GM18508 (cell line): ENCODE measurements at regions not wholly inside any gene's neighbourhood (a gene's known extent, or its start where the extent isn't known, plus 50 kb on each side); places are given as distances from the start of the nearest gene placed in this dataset.
"Not testable (repeated sequence)": the region's sequence is repeated elsewhere in the genome, so short reads cannot be mapped to it uniquely, and the experiment has no call there.

Source experiments
- ATAC-seq: cut with Tn5 transposase; IDR thresholded peaks from one replicate; pipeline ENCODE4 v1.9.1; 2021; ENCODE audit warnings: moderate number of reproducible peaks; ENCODE audit not compliant: insufficient read depth, unreplicated experiment

- ATAC-seq, result no peak
Observed at GRCh38 chr6:22349051-22349450, 52.2 kb upstream of the PRL start.

DNA sequence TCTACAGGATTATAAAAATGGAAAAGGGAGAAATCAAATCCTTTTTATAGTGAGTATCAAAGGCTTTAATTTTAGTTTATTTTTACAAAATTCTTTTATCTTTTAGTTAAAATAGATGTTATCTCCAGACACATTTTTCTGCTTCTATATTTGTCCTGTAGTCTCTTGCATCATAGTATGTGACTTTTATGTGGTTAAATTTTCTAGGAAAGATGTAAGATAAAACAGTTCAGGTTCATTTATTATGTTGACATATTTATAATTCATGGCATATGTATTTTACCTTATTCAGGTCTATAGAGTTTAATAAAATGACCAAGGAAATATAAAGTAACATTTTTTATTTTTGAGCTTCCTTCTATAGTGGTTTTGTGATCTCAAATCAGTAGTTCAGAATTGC lies 52.7 kb upstream of the PRL start:
- ATAC-seq, result no peak

- no peak for ATAC-seq
Observed at GRCh38 chr6:22350109-22350508, 53.3 kb upstream of the PRL start.

DNA sequence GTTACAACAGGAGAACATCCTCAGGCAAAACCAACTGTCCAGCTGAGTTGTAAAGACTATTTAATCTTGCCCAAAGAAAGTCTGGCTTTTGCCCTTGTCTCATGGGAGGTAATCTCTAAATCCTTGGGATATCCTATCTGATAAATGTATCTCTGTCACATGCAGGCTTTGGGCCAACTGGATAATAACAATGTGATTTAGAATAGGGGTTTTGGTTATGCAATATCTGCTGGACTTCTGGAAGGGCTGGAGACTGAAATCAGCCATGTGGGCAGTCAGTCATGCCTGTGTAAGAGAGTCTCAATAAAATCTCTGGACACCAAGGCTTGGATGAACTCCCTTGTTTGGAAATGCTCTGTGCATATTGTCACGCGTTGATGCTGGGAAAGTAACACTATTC lies 56.3 kb upstream of the PRL start:
- ATAC-seq, result no peak

- ATAC-seq, result no peak
Observed at GRCh38 chr6:22356362-22356940, 59.6 kb upstream of the PRL start.

GRCh38 chr6:22357724-22358189 lies 60.9 kb upstream of the PRL start:
- ATAC-seq, result peak; percentile 83

DNA sequence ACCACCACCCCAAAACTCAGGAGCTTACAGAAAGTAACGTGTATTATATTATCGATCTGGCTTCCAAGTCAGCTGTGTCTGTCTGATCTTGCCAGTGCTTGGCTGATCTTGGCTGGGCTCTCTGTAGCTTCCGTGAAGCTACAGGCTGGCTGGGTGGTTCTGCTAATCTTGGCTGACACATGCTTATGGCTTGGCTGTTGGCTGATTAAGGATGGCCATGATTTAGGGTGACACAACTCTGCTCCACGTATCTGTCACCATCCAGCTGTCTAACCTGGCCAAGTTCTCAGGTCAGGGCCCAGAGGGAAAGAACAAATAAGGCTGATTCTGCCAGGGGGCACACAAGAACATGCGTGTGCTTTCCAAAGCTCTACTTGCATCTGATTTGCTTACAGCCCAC lies 64.7 kb upstream of the PRL start:
- ATAC-seq, result no peak

DNA sequence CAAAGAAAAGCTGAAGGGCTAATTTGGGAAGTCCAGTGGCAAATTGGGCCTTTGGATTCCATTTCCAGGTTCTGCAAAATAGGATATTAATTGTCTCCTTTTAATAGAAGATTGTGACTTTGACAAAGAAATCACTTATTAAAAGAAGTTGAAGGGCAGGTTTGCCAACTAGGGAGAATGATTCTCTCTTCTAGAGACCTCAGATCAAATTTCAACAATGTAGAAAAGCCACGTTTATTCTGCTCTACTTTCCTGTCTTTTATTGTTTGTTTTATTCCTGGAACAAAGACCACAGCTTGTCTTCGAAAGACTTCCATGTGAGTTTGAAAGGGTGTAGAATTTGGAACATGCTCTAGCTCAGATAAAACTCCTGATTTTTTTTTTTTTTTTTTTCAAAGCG lies 65.5 kb upstream of the PRL start:
- no peak for ATAC-seq

DNA sequence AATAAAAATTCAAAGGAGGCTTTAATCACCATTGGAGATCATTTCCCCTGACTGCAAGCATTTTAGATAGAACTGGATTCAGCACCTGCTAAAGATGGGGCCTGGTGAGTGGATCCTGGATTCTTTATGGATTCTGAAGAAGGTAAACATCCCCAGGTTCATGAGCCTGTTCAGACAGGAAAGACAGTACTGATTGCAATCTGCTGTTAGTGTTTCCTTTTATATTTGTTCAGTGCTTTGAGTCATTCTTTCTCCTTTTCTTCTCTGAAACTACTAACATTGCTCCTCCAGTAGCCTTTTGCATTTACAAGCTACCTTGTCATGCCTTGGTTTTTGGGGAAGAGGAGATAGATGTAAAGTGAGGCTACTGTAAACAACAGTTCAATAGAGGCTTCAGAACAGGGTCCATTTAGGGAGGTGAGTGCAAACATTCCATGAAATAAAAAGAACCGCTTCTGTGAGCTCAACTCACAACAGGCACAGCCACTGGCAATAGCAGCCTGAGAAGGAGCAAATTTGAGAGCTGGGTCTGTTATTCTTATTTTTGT lies 66.4 kb upstream of the PRL start:
- no peak for ATAC-seq

DNA sequence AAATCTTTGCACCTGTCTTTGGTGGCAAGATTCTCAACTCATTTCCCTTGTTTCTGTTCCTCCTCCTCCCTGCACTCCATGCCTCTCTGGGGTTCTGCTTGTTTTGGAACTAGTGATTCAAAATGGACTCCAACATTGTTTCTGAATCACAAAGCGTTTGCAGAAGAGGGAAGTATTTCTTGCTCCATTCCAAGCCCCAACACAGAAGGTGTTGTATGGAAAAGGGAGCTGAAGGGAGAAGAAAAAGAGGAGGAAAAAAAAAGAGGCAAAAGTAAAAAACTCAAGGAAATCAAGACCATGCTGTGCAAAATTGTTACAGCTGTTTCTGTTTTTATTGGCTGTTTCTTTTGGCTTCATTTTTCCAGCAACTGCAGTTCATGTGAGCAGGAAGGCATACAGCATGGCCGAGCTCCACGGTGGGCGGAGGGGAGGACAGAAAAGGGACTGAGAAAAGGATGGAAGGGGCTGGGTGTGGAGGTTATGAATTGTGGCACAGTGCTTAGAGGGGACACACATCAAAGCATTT lies 66.9 kb upstream of the PRL start:
- no peak for ATAC-seq

DNA sequence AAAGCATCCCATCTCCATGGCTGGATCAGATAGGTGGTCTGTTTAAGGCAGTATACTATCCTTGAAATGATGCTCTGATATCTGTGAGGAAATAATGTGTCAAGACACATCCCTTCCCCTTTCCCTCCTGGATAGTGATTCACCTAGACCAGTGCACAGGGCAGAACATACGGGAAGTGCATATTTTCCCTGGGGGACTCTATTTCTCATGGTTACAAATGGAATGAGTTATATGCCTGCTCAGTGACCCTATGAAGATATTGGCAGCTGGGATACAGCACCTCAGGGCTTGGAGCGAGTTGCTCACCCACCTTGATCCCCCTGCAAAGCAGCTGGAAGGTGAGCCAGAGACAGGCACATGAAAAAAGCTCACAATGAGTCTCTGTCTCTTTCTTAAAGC lies 67.5 kb upstream of the PRL start:
- ATAC-seq, result no peak

- no peak for ATAC-seq
Observed at GRCh38 chr6:22366214-22366613, 69.4 kb upstream of the PRL start.

DNA sequence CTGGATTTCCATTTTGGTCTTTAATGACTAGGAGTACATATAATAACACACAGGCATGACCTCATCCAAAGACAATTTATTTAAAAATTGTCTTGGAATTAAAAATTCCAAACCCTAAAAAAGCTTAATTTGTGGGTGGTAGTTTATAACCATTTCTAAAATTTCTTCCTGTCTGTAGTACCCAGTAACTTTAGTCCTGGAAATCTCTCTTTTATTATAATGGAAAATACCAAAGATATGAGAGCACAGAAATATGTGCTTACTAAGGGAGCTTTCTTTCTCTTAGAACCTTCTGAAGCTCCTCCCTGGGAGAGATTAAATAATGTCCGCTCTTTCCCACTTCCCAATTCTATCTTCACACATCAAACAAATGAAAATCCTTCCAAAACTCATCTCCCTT lies 70.5 kb upstream of the PRL start:
- no peak for ATAC-seq

- no peak for ATAC-seq
Observed at GRCh38 chr6:22368794-22369193, 72.0 kb upstream of the PRL start.

DNA sequence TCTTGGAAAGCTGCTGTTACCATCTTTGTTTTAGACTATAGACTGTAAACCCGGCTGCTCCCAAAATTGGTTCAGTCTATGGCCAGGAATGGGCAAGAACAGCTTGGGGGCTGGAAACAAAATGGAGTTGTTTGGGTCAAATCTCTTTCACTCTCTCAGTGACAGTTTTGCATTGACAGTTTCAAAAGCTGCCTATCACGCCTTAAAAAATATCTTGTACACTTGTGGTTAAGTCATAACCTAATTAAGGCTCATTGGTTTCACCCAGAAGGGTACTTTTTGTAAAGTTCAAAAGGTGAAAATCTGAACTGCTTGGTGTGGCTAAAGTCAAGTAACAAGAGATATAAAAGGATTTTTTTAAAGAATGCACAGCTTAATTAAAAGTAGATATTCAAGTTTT lies 76.1 kb upstream of the PRL start:
- peak; percentile 91 for ATAC-seq

DNA sequence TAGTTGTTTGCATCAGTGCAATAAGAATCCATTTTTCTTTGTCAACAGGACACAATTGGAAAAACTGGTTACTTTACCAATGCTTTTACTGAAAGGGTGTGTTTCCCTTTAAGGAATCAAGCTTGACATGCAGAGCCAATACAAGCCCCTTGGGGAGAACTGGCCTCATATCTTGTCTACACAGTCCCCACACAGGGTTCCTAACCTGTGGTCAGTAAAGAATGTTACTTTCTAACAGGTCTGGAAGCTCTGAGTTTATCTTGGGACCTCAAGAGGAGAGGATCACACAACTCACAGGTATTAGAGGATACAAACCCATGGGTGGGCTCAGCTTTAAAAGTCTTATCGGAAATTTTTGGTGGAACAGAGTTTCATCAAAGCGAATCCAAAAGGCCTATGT lies 78.1 kb upstream of the PRL start:
- not testable (repeated sequence) for ATAC-seq

GRCh38 chr6:22376293-22376692 lies 79.5 kb upstream of the PRL start:
- not testable (repeated sequence) for ATAC-seq

DNA sequence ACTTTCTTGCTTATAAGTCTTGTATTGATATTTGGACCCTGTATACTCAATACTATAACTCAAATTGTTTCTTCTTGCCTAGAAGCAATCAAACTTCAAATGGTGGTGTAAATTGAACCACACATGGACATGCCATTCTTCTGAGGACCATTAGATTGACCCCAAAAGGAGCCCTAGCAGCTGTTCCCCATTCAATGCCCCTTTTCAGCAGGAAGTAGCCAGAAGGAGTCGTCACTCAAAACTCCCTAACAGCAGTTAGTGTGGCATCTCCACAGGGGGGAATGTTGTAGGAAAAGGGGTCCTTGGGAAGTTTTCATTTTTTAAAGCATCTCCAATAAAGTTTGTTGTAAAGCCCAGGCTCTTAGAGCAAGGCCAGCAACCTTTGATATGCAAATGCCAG lies 81.7 kb upstream of the PRL start:
- not testable (repeated sequence) for ATAC-seq

GRCh38 chr6:22380236-22380635 lies 83.4 kb upstream of the PRL start:
- ATAC-seq, result no peak

DNA sequence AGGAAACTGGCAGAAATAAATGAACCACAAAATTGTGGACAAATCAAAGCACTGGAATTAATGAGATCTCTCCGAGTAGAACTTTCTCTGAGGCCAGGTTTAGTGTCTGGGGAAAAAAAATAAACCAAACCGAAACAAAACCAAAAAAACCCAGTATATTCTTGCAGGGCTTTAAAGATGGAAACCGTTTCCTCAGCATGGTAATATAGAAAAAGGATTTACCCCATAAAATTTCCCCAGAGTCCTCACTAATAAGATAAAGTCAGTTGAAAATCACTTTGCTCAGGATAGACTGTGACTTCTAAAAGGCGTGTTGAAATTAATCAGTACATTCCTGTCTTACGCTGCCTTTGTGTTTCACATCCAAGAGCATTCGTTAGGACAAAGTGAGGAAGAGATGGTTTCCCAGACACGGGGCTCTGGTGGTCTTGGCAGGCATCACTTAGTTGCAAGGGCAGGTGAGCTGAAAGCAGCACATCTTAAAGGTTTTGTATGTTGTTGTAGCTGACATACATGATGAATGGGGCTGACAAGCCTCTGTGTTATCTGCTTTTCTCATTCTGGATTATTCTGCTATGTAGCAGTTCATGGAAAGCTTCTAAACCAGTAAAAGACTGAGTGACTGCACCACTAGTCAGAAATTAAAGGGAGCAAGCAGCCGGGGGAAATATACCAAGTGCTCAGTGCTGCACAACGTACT lies 85.2 kb upstream of the PRL start:
- ATAC-seq, result no peak

GRCh38 chr6:22383016-22383415 lies 86.2 kb upstream of the PRL start:
- ATAC-seq, result no peak

- ATAC-seq, result no peak
Observed at GRCh38 chr6:22392711-22393110, 95.9 kb upstream of the PRL start.
